GM12878 (cell line): ENCODE measurements at regions not wholly inside any gene's neighbourhood (a gene's known extent, or its start where the extent isn't known, plus 50 kb on each side); places are given as distances from the start of the nearest gene placed in this dataset.

Source experiments
- ATAC-seq: fragments of 200-7000 bp; cut with Tn5 transposase; 3 replicates; pipeline ENCODE4 v1.9.1; 2020; ENCODE audit warnings: mild to moderate bottlenecking, moderate library complexity
- BruUV-seq: library from RNA; stranded (reverse); fragments of 400-500 nt; replicated peaks from 2 replicates; lab custom pipeline; 2021; lab: Mats Ljungman, UMichigan
- CTCF ChIA-PET: fragments of 300-600 bp; sonication (Branson Sonifier 250); formaldehyde crosslinking; extraction: SDS; loops from one replicate; lab custom pipeline; 2021; ENCODE audit warnings: inconsistent platforms; lab: Yijun Ruan, JAX
- POLR2A ChIA-PET: fragments of 350-600 bp; formaldehyde crosslinking; extraction: SDS; loops from one replicate; lab custom pipeline; 2021; ENCODE audit warnings: inconsistent platforms; lab: Charles Lee
- RAD21 ChIA-PET: fragments of 300-600 bp; sonication (Branson Sonifier 250); formaldehyde crosslinking; loops from one replicate; lab custom pipeline; 2023; ENCODE audit warnings: antibody characterized with exemption; ENCODE audit not compliant: unreplicated experiment; lab: Charles Lee
- SMC1A ChIA-PET: fragments of 300-600 bp; sonication (Branson Sonifier 250); formaldehyde crosslinking; loops from one replicate; lab custom pipeline; 2023; ENCODE audit not compliant: unreplicated experiment, uncharacterized antibody; lab: Charles Lee
- DNase-seq: peaks from one replicate; pipeline ENCODE4 v3.0.0-alpha.2; 2011; ENCODE audit warnings: low read depth, low spot score
- FAIRE-seq: peaks from 3 replicates; lab custom pipeline; 2011; peaks lifted over from hg19 to GRCh38; lab: Jason Lieb, UNC
- H2AFZ ChIP-seq: 2 replicates; pipeline ENCODE4 v1.6.0; 2011; ENCODE audit warnings: low read depth, low read length, control low read depth; ENCODE audit not compliant: control insufficient read depth
- H3K27ac ChIP-seq: 2 replicates; pipeline ENCODE4 v1.5.1; 2011; ENCODE audit warnings: control low read depth; ENCODE audit not compliant: control insufficient read depth, insufficient read depth
- H3K27me3 ChIP-seq, 2 experiments: replicated peaks in 1 of 2; 2 replicates each; pipeline versions ENCODE4 v1.6.0 to v1.6.1; 2011; ENCODE audit warnings: low read length in 1 of 2; ENCODE audit not compliant: control insufficient read depth in 2 of 2, insufficient read depth in 2 of 2
- H3K36me3 ChIP-seq, 2 experiments: 2 replicates each; pipeline ENCODE4 v1.5.1; 2011; ENCODE audit warnings: low read length in 1 of 2; ENCODE audit not compliant: control insufficient read depth in 2 of 2, insufficient read depth in 2 of 2
- H3K4me1 ChIP-seq: 2 replicates; pipeline ENCODE4 v1.6.1; 2011; ENCODE audit warnings: mild to moderate bottlenecking, low read length, moderate library complexity, mixed read lengths; ENCODE audit not compliant: control insufficient read depth, insufficient read depth
- H3K4me2 ChIP-seq: 2 replicates; pipeline ENCODE4 v1.6.0; 2011; ENCODE audit warnings: control low read depth; ENCODE audit not compliant: control insufficient read depth, insufficient read depth
- H3K4me3 ChIP-seq: fragments of 200-600 bp; sonication (generic); 2 replicates; pipeline ENCODE4 v1.5.1; 2016
- H3K79me2 ChIP-seq: 2 replicates; pipeline ENCODE4 v1.6.0; 2011; ENCODE audit warnings: low read length; ENCODE audit not compliant: control insufficient read depth, insufficient read depth
- H3K9ac ChIP-seq: 2 replicates; pipeline ENCODE4 v1.8.0; 2011; ENCODE audit warnings: low read length, control low read depth, mixed read lengths; ENCODE audit not compliant: control insufficient read depth, insufficient read depth
- H3K9me3 ChIP-seq: replicated peaks from 3 replicates; pipeline ENCODE4 v1.5.1; 2011; ENCODE audit warnings: mild to moderate bottlenecking, low read length; ENCODE audit not compliant: control insufficient read depth, insufficient read depth
- H4K20me1 ChIP-seq: 2 replicates; pipeline ENCODE4 v1.6.0; 2011; ENCODE audit not compliant: control insufficient read depth, insufficient read depth
- CTCF ChIP-seq, 3 experiments: IDR thresholded peaks in 2 of 3; conservative IDR thresholded peaks in 1 of 3; 2 replicates each; pipeline ENCODE4 v1.5.1; 2011; ENCODE audit warnings: low read depth in 3 of 3, low read length in 3 of 3, mild to moderate bottlenecking in 3 of 3, control low read depth in 2 of 3, moderate library complexity in 2 of 3, inconsistent platforms in 1 of 3, mixed read lengths in 1 of 3; ENCODE audit not compliant: control insufficient read depth in 2 of 3, insufficient read depth in 1 of 3; ENCODE audit errors: extremely low read depth in 1 of 3
- ELK1 ChIP-seq: IDR thresholded peaks from 2 replicates; pipeline ENCODE4 v1.6.1; 2012; ENCODE audit warnings: low read depth, low read length, improper control_type of control experiment
- MYC ChIP-seq: IDR thresholded peaks from 2 replicates; pipeline ENCODE4 v1.6.1; 2011; ENCODE audit warnings: mild to moderate bottlenecking, low read length, moderate library complexity, inconsistent platforms; ENCODE audit not compliant: insufficient read depth, insufficient replicate concordance, insufficient read length, severe bottlenecking
- RAD21 ChIP-seq: IDR thresholded peaks from 2 replicates; pipeline ENCODE4 v1.6.1; 2011; ENCODE audit warnings: mild to moderate bottlenecking, low read depth, low read length, moderate library complexity; ENCODE audit not compliant: insufficient read depth
- SMC3 ChIP-seq: IDR thresholded peaks from 2 replicates; pipeline ENCODE4 v1.6.1; 2011; ENCODE audit warnings: low read length, improper control_type of control experiment, borderline replicate concordance
- WGBS: methylation state at CpG from one replicate; pipeline ENCODE4 v1.1.6; 2016; ENCODE audit warnings: low lambda C conversion rate; ENCODE audit not compliant: insufficient replicate concordance, insufficient coverage; ENCODE audit errors: missing lambda C conversion rate; 5-methylcytosine and 5-hydroxymethylcytosine counted together
- in situ Hi-C: fragments of 300-500 bp; cut with MboI; formaldehyde crosslinking; loops from 9 replicates; pipeline ENCODE4 v1.14.3; 2018; ENCODE audit warnings: mixed read lengths
- intact Hi-C: fragments of 100-400 bp; cut with micrococcal nuclease; formaldehyde crosslinking; loops from one replicate; pipeline ENCODE4 v1.14.2; 2022; ENCODE audit not compliant: unreplicated experiment
- TF ChIP-seq, protein P1 (sequence below): IDR thresholded peaks from 2 replicates; pipeline ENCODE4 v1.6.1; 2012; ENCODE audit warnings: improper control_type of control experiment, low read depth, low read length; ENCODE audit not compliant: insufficient replicate concordance
- TF ChIP-seq, protein P2 (sequence below): fragments of 450-650 bp; IDR thresholded peaks from 2 replicates; pipeline ENCODE4 v1.6.1; 2017; ENCODE audit warnings: antibody characterized with exemption, mild to moderate bottlenecking, moderate library complexity

GRCh38 chr6:78611102-78611620 lies 256.2 kb upstream of the IRAK1BP1 start (continued):
- no peak for TF ChIP-seq MYC

- FAIRE-seq: peak; percentile 23
- no peaks in the 10 kb centered on the region for H3K4me1 ChIP-seq
- no peak for DNase-seq
- in situ Hi-C loops: loop anchor here (10.0 kb wide), 1 partner anchor 1147 kb away; the partner anchor contains the start of gene HTR1B
- no TSS peak for BruUV-seq
- no peaks in the 10 kb centered on the region for H4K20me1 ChIP-seq
- WGBS: 31% methylated on average over 4 of the region's 4 CpGs
- H3K4me3 ChIP-seq: no peak overlapping the region
- H3K9ac ChIP-seq: no peak overlapping the region
- H3K27ac ChIP-seq: no peak overlapping the region
- RAD21 ChIA-PET: no interaction called here
- CTCF ChIA-PET: interaction anchor here (0.6 to 2.1 kb wide), 3 partner anchors 11 to 20 kb away, joined by 3 to 10 read pairs (median 5); no protein-coding TSS in a partner anchor
- H3K9me3 ChIP-seq: no peaks in the 10 kb centered on the region
- ATAC-seq: peak; percentile 71
- no peaks in the 10 kb centered on the region for H3K36me3 ChIP-seq
- H2AFZ ChIP-seq: no peak overlapping the region
- H3K79me2 ChIP-seq: no peaks in the 10 kb centered on the region
- TF ChIP-seq, protein P1, sequence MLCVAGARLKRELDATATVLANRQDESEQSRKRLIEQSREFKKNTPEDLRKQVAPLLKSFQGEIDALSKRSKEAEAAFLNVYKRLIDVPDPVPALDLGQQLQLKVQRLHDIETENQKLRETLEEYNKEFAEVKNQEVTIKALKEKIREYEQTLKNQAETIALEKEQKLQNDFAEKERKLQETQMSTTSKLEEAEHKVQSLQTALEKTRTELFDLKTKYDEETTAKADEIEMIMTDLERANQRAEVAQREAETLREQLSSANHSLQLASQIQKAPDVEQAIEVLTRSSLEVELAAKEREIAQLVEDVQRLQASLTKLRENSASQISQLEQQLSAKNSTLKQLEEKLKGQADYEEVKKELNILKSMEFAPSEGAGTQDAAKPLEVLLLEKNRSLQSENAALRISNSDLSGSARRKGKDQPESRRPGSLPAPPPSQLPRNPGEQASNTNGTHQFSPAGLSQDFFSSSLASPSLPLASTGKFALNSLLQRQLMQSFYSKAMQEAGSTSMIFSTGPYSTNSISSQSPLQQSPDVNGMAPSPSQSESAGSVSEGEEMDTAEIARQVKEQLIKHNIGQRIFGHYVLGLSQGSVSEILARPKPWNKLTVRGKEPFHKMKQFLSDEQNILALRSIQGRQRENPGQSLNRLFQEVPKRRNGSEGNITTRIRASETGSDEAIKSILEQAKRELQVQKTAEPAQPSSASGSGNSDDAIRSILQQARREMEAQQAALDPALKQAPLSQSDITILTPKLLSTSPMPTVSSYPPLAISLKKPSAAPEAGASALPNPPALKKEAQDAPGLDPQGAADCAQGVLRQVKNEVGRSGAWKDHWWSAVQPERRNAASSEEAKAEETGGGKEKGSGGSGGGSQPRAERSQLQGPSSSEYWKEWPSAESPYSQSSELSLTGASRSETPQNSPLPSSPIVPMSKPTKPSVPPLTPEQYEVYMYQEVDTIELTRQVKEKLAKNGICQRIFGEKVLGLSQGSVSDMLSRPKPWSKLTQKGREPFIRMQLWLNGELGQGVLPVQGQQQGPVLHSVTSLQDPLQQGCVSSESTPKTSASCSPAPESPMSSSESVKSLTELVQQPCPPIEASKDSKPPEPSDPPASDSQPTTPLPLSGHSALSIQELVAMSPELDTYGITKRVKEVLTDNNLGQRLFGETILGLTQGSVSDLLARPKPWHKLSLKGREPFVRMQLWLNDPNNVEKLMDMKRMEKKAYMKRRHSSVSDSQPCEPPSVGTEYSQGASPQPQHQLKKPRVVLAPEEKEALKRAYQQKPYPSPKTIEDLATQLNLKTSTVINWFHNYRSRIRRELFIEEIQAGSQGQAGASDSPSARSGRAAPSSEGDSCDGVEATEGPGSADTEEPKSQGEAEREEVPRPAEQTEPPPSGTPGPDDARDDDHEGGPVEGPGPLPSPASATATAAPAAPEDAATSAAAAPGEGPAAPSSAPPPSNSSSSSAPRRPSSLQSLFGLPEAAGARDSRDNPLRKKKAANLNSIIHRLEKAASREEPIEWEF: no peak
- peak; percentile 32; the same call in 1 of the 2 replicates for TF ChIP-seq RAD21
- peak; percentile 24; the same call in 1 of the 2 replicates for TF ChIP-seq SMC3
- TF ChIP-seq CTCF (IDR thresholded peaks at IDR 0.05 in 2 of 3, conservative IDR thresholded peaks at IDR 0.05 in 1 of 3; ENCODE audit: control insufficient read depth in 2 of 3, extremely low read depth in 1 of 3, insufficient read depth in 1 of 3, low read depth in 3 of 3, low read length in 3 of 3): peak; percentile 29 to 53 (median 42); a peak in 4 of 6 replicates
- TF ChIP-seq ELK1: no peak
- TF ChIP-seq, protein P2, sequence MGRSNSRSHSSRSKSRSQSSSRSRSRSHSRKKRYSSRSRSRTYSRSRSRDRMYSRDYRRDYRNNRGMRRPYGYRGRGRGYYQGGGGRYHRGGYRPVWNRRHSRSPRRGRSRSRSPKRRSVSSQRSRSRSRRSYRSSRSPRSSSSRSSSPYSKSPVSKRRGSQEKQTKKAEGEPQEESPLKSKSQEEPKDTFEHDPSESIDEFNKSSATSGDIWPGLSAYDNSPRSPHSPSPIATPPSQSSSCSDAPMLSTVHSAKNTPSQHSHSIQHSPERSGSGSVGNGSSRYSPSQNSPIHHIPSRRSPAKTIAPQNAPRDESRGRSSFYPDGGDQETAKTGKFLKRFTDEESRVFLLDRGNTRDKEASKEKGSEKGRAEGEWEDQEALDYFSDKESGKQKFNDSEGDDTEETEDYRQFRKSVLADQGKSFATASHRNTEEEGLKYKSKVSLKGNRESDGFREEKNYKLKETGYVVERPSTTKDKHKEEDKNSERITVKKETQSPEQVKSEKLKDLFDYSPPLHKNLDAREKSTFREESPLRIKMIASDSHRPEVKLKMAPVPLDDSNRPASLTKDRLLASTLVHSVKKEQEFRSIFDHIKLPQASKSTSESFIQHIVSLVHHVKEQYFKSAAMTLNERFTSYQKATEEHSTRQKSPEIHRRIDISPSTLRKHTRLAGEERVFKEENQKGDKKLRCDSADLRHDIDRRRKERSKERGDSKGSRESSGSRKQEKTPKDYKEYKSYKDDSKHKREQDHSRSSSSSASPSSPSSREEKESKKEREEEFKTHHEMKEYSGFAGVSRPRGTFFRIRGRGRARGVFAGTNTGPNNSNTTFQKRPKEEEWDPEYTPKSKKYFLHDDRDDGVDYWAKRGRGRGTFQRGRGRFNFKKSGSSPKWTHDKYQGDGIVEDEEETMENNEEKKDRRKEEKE: no peak
- H3K4me2 ChIP-seq: no peak overlapping the region
- H3K27me3 ChIP-seq: no peaks in the 10 kb centered on the region
- SMC1A ChIA-PET: no interaction called here
- POLR2A ChIA-PET: no interaction called here
- intact Hi-C loops: no loop called here
Measured at GRCh38 chr6:78611886-78612480, 255.4 kb upstream of the IRAK1BP1 start.
